ENCODE measurements at regions not wholly inside any gene's neighbourhood (a gene's known extent, or its start where the extent isn't known, plus 50 kb on each side); places are given as distances from the start of the nearest gene placed in this dataset. TPM values are rescaled to one million over a fixed set of nuclear protein-coding genes. Genes with fewer than 3 reads are reported as not detected.

Small RNAs in the stretch of these regions (microRNA-seq; reads per million reads assigned to microRNA genes)
- gene MIR378C (ENCODE audit: unreplicated experiment): not detected
